ENCODE measurements at regions not wholly inside any gene's neighbourhood (a gene's known extent, or its start where the extent isn't known, plus 50 kb on each side); places are given as distances from the start of the nearest gene placed in this dataset.

DNA sequence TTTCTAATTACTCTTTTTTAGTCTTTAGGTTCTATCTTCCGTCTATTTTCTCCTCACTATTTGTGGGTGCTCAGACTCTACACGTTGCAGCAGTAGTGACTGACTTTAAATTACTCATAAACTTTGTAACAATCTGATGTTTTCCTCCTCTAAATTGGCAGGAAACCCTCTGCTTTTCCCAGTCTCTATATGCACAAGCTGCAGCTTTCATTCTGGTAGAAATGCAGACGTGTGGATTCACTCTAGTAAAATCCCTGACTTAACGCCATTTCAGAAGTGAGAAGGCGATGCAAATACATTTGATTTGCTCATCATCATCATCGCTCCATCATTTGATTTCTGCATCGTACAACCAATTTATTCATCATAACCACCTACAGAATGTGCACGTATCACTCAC lies 561.0 kb upstream of the ZFHX3 start:
- TF ChIP-seq EZH2 (IDR thresholded peaks at IDR 0.05; ENCODE audit: low read length, unreplicated experiment) (no peak), CTCF (conservative IDR thresholded peaks at IDR 0.05; ENCODE audit: low read depth, low read length) (no peak)

All from PC-3 (cell line).